ENCODE measurements at regions not wholly inside any gene's neighbourhood (a gene's known extent, or its start where the extent isn't known, plus 50 kb on each side); places are given as distances from the start of the nearest gene placed in this dataset.
"Not testable (repeated sequence)": the region's sequence is repeated elsewhere in the genome, so short reads cannot be mapped to it uniquely, and the experiment has no call there.

GRCh38 chr11:122563761-122564160 is 91.8 kb upstream of the UBASH3B start:
- TF ChIP-seq POLR2AphosphoS5 (IDR thresholded peaks at IDR 0.05), result no peak
- no peak for TF ChIP-seq POLR2A (IDR thresholded peaks at IDR 0.05)
- no peak for TF ChIP-seq EP300 (IDR thresholded peaks at IDR 0.05)
- TF ChIP-seq CTCF (IDR thresholded peaks at IDR 0.05), result no peak
- Histone ChIP-seq H3K9me3 (no peaks in the 10 kb centered on the region), H3K36me3 (no peaks in the 10 kb centered on the region), H3K27me3 (peaks cover 0 to 20% (median 0%) of the 10 kb centered on the region in 3 donors), H3K27ac (no peak overlapping the region), H3K4me1 (no peaks in the 10 kb centered on the region), H3K4me3 (no peak overlapping the region)
- no peak for DNase-seq
- intact Hi-C loops (cut with DNase I; ENCODE audit: low total_unique reads), result no loop called here
- WGBS, 5 donors, result 82 to 87% (median 86%) methylated on average over 3 of the region's 3 CpGs

- H3K27ac ChIP-seq, result no peak overlapping the region
- no peak overlapping the region for H3K4me3 ChIP-seq
- peaks cover 0 to 4% (median 0%) of the 10 kb centered on the region in 4 donors for H3K9me3 ChIP-seq
- H3K27me3 ChIP-seq, result peaks cover 0 to 39% (median 13%) of the 10 kb centered on the region in 3 donors
- intact Hi-C loops (cut with DNase I; ENCODE audit: low total_unique reads), result no loop called here
- peaks cover 0 to 7% (median 0%) of the 10 kb centered on the region in 4 donors for H3K4me1 ChIP-seq
- TF ChIP-seq POLR2A (IDR thresholded peaks at IDR 0.05) (no peak), CTCF (IDR thresholded peaks at IDR 0.05) (no peak), EP300 (IDR thresholded peaks at IDR 0.05) (no peak), POLR2AphosphoS5 (IDR thresholded peaks at IDR 0.05) (no peak)
- WGBS, 5 donors, result 61 to 70% (median 67%) methylated on average over 9 of the region's 9 CpGs
- H3K36me3 ChIP-seq, result no peaks in the 10 kb centered on the region
- DNase-seq, result no peak
Observed at GRCh38 chr11:122559734-122560382, 95.7 kb upstream of the UBASH3B start.

- H3K4me3 ChIP-seq; H3K4me1 ChIP-seq; H3K36me3 ChIP-seq; intact Hi-C loops (cut with DNase I; ENCODE audit: low total_unique reads); DNase-seq; H3K27ac ChIP-seq; H3K9me3 ChIP-seq: not testable (repeated sequence)
- 82 to 95% (median 89%) methylated on average over 9 of the region's 9 CpGs for WGBS, 5 donors
- peaks cover 0 to 39% (median 13%) of the 10 kb centered on the region in 3 donors for H3K27me3 ChIP-seq
Observed at GRCh38 chr11:122559218-122559617, 96.3 kb upstream of the UBASH3B start.

- DNase-seq; H3K36me3 ChIP-seq; H3K9me3 ChIP-seq; H3K27ac ChIP-seq; H3K4me1 ChIP-seq; intact Hi-C loops (cut with DNase I; ENCODE audit: low total_unique reads); H3K4me3 ChIP-seq: not testable (repeated sequence)
- WGBS, 5 donors, result 51 to 69% (median 60%) methylated on average over 6 of the region's 6 CpGs
- H3K27me3 ChIP-seq, result peaks cover 0 to 35% (median 13%) of the 10 kb centered on the region in 3 donors
Observed at GRCh38 chr11:122557163-122557562, 98.4 kb upstream of the UBASH3B start.

- DNase-seq, result peak in 1 of 2 donors; percentile 52
- Histone ChIP-seq H3K27ac (no peak overlapping the region), H3K4me3 (peak overlapping the region in 3 of 4 donors; percentile 7 to 26 (median 17)), H3K9me3 (peaks cover 0 to 4% (median 0%) of the 10 kb centered on the region in 4 donors), H3K36me3 (no peaks in the 10 kb centered on the region), H3K27me3 (peaks cover 0 to 35% (median 13%) of the 10 kb centered on the region in 3 donors), H3K4me1 (peaks cover 0 to 7% (median 0%) of the 10 kb centered on the region in 4 donors)
- intact Hi-C loops (cut with DNase I; ENCODE audit: low total_unique reads), result no loop called here
- peak in 1 of 7 experiments; percentile 12 for TF ChIP-seq CTCF (IDR thresholded peaks at IDR 0.05)
- TF ChIP-seq POLR2AphosphoS5 (IDR thresholded peaks at IDR 0.05), result no peak
- WGBS, 5 donors, result 34 to 61% (median 37%) methylated on average over 21 to 34 of the region's 34 CpGs
Observed at GRCh38 chr11:122556605-122557004, 98.9 kb upstream of the UBASH3B start.

All from stomach (tissue), 8 donors.